GM23338 (cell line): ENCODE measurements at regions not wholly inside any gene's neighbourhood (a gene's known extent, or its start where the extent isn't known, plus 50 kb on each side); places are given as distances from the start of the nearest gene placed in this dataset.

Experiments used
- EZH2 ChIP-seq: fragments of 200-600 bp; sonication (generic); IDR thresholded peaks from one replicate; pipeline ENCODE4 v1.8.0; 2017; ENCODE audit warnings: antibody characterized with exemption, mild to moderate bottlenecking, low read depth; ENCODE audit not compliant: unreplicated experiment
- TF ChIP-seq, protein P1 (sequence below): IDR thresholded peaks from one replicate; pipeline ENCODE4 v1.6.1; 2018; ENCODE audit warnings: antibody characterized with exemption; ENCODE audit not compliant: unreplicated experiment

DNA sequence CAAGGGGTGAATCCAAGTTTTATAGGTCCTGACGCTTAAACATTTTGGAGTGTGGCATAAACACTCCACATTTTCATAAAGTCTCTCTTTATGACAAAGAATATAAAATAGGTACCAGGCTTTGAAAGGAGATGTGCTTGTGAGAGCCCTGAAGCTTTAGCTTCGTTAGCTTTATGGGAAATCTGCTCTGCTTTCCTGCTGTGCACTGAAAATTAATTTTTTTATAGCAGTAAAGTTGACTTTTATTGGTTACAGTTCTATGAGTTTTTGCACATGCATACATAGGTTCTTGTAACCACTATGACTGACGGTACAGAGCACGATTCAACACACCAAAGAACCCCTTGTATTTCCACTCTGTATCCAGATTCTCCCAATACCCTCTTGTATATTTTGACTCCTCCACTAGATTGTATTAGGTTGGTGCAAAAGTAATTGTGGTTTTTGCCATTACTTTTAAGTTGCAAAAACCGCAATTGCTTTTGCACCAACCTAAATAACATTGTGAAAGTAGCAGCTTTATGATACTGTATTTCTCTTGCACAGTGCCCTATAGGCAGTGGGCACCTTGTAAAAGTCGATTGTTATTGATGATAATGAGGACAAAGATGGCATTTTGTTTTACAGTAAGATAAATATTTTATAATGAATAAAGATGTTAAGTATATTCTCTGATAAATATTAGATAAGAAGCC, 145.2 kb upstream of the AKIRIN2 start:
- TF ChIP-seq EZH2: no peak
- TF ChIP-seq, protein P1, sequence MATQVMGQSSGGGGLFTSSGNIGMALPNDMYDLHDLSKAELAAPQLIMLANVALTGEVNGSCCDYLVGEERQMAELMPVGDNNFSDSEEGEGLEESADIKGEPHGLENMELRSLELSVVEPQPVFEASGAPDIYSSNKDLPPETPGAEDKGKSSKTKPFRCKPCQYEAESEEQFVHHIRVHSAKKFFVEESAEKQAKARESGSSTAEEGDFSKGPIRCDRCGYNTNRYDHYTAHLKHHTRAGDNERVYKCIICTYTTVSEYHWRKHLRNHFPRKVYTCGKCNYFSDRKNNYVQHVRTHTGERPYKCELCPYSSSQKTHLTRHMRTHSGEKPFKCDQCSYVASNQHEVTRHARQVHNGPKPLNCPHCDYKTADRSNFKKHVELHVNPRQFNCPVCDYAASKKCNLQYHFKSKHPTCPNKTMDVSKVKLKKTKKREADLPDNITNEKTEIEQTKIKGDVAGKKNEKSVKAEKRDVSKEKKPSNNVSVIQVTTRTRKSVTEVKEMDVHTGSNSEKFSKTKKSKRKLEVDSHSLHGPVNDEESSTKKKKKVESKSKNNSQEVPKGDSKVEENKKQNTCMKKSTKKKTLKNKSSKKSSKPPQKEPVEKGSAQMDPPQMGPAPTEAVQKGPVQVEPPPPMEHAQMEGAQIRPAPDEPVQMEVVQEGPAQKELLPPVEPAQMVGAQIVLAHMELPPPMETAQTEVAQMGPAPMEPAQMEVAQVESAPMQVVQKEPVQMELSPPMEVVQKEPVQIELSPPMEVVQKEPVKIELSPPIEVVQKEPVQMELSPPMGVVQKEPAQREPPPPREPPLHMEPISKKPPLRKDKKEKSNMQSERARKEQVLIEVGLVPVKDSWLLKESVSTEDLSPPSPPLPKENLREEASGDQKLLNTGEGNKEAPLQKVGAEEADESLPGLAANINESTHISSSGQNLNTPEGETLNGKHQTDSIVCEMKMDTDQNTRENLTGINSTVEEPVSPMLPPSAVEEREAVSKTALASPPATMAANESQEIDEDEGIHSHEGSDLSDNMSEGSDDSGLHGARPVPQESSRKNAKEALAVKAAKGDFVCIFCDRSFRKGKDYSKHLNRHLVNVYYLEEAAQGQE: no peak
